K562 (cell line): ENCODE measurements at regions not wholly inside any gene's neighbourhood (a gene's known extent, or its start where the extent isn't known, plus 50 kb on each side); places are given as distances from the start of the nearest gene placed in this dataset.
A peak's percentile ranks its signal among the peaks of the same experiment; 100 is the strongest.

Source experiments
- BCOR ChIP-seq: fragments of 450-650 bp; IDR thresholded peaks from 2 replicates; pipeline ENCODE4 v1.6.1; 2016
- BHLHE40 ChIP-seq: IDR thresholded peaks from 2 replicates; pipeline ENCODE4 v1.6.1; 2011; ENCODE audit warnings: low read length, improper control_type of control experiment
- BMI1 ChIP-seq: fragments of 150-350 bp; IDR thresholded peaks from 2 replicates; pipeline ENCODE4 v1.6.1; 2014; ENCODE audit warnings: low read length
- DEAF1 ChIP-seq: fragments of 450-650 bp; formaldehyde crosslinking; IDR thresholded peaks from 2 replicates; pipeline ENCODE4 v1.4.0; 2020; ENCODE audit warnings: mild to moderate bottlenecking, moderate library complexity
- E2F5 ChIP-seq: sonication (generic); formaldehyde crosslinking; IDR thresholded peaks from 2 replicates; pipeline ENCODE4 v1.8.0; 2022; ENCODE audit warnings: mild to moderate bottlenecking, missing genetic modification reagents
- ELF4 ChIP-seq: fragments of 450-650 bp; formaldehyde crosslinking; IDR thresholded peaks from 2 replicates; pipeline ENCODE4 v1.4.0; 2022; ENCODE audit warnings: missing genetic modification characterization
- EP300 ChIP-seq: IDR thresholded peaks from 2 replicates; pipeline ENCODE4 v1.6.1; 2012; ENCODE audit warnings: low read length, improper control_type of control experiment
- FOXP4 ChIP-seq: sonication (generic); formaldehyde crosslinking; IDR thresholded peaks from 2 replicates; pipeline ENCODE4 v1.8.0; 2022; ENCODE audit warnings: mild to moderate bottlenecking, missing genetic modification reagents, borderline replicate concordance
- GABPB1 ChIP-seq: sonication (generic); formaldehyde crosslinking; IDR thresholded peaks from 2 replicates; pipeline ENCODE4 v1.8.0; 2022; ENCODE audit warnings: mild to moderate bottlenecking, missing genetic modification reagents
- LCOR ChIP-seq: sonication (generic); formaldehyde crosslinking; IDR thresholded peaks from 2 replicates; pipeline ENCODE4 v1.8.0; 2022; ENCODE audit warnings: mild to moderate bottlenecking, missing genetic modification reagents
- NCOA6 ChIP-seq: fragments of 450-650 bp; IDR thresholded peaks from 2 replicates; pipeline ENCODE4 v1.6.1; 2017; ENCODE audit warnings: mild to moderate bottlenecking
- PBX2 ChIP-seq, 2 experiments: IDR thresholded peaks in 1 of 2; conservative IDR thresholded peaks in 1 of 2; 2 replicates each; pipeline ENCODE4 v1.6.1; 2016; ENCODE audit warnings: low read depth in 2 of 2, mild to moderate bottlenecking in 1 of 2, missing compliant biosample characterization in 1 of 2, missing genetic modification characterization in 1 of 2, moderate library complexity in 1 of 2
- PCBP1 ChIP-seq: fragments of 200-400 bp; formaldehyde crosslinking; IDR thresholded peaks from 2 replicates; pipeline ENCODE4 v1.6.1; 2018; ENCODE audit warnings: mild to moderate bottlenecking, low read depth, low read length; ENCODE audit not compliant: poor library complexity, severe bottlenecking
- TFAP4 ChIP-seq: sonication (generic); formaldehyde crosslinking; IDR thresholded peaks from 2 replicates; pipeline ENCODE4 v1.8.0; 2022; ENCODE audit warnings: missing genetic modification reagents, mild to moderate bottlenecking, moderate library complexity, borderline replicate concordance
- TRIM28 ChIP-seq: fragments of 450-650 bp; IDR thresholded peaks from 2 replicates; pipeline ENCODE4 v1.6.1; 2017
- ZBTB7A ChIP-seq: IDR thresholded peaks from 2 replicates; pipeline ENCODE4 v1.6.1; 2011; ENCODE audit warnings: low read depth, mild to moderate bottlenecking, low read length, moderate library complexity, borderline replicate concordance; ENCODE audit not compliant: control insufficient read depth
- ZBTB9 ChIP-seq: fragments of 450-650 bp; formaldehyde crosslinking; IDR thresholded peaks from 2 replicates; pipeline ENCODE4 v1.4.0; 2020; ENCODE audit warnings: mild to moderate bottlenecking, moderate library complexity
- ZNF12 ChIP-seq: sonication (generic); formaldehyde crosslinking; IDR thresholded peaks from 2 replicates; pipeline ENCODE4 v1.4.0; 2020; ENCODE audit warnings: mild to moderate bottlenecking, missing genetic modification reagents
- ZNF347 ChIP-seq: fragments of 450-650 bp; formaldehyde crosslinking; IDR thresholded peaks from 2 replicates; pipeline ENCODE4 v1.4.0; 2020; ENCODE audit warnings: low read depth, mild to moderate bottlenecking, moderate library complexity
- ZSCAN29 ChIP-seq: fragments of 450-650 bp; IDR thresholded peaks from 2 replicates; pipeline ENCODE4 v1.6.1; 2017

GRCh38 chr2:61763605-61764034 lies 90.2 kb downstream of the FAM161A start (continued):
- TF ChIP-seq BHLHE40: peak; percentile 32; the same call in 1 of the 2 replicates
- no peak for TF ChIP-seq EP300
- TF ChIP-seq ZBTB9: peak; percentile 53; the same call in 1 of the 2 replicates
- peak; percentile 92 for TF ChIP-seq GABPB1 (CRISPR knock-in tag)
- peak; percentile 28; the same call in 1 of the 2 replicates for TF ChIP-seq ZNF12 (CRISPR knock-in tag)
- peak; percentile 19; the same call in 1 of the 2 replicates for TF ChIP-seq BCOR
- 0 out of 2 replicates have a peak, but pooled peaks have one; percentile 25 for TF ChIP-seq ELF4 (CRISPR knock-in tag)
- TF ChIP-seq ZSCAN29: no peak
- TF ChIP-seq BMI1: no peak
- 0 out of 2 replicates have a peak, but pooled peaks have one; percentile 19 for TF ChIP-seq DEAF1
- TF ChIP-seq TRIM28: 0 out of 2 replicates have a peak, but pooled peaks have one; percentile 16
- no peak for TF ChIP-seq NCOA6
- no peak for TF ChIP-seq ZNF347 (CRISPR knock-in tag)
- no peak for TF ChIP-seq PBX2 (CRISPR knock-in tag; IDR thresholded peaks at IDR 0.05; ENCODE audit: low read depth)
- TF ChIP-seq PBX2 (tag; conservative IDR thresholded peaks at IDR 0.05; ENCODE audit: low read depth): peak; percentile 36; the same call in 1 of the 2 replicates
- no peak for TF ChIP-seq E2F5 (CRISPR knock-in tag)
- TF ChIP-seq FOXP4 (CRISPR knock-in tag): no peak
- no peak for TF ChIP-seq ZBTB7A
- no peak for TF ChIP-seq LCOR (CRISPR knock-in tag)
- peak; percentile 60; the same call in 1 of the 2 replicates for TF ChIP-seq TFAP4 (CRISPR knock-in tag)
- TF ChIP-seq PCBP1: no peak
